Heart left ventricle (tissue), 16 donors: ENCODE measurements at regions not wholly inside any gene's neighbourhood (a gene's known extent, or its start where the extent isn't known, plus 50 kb on each side); places are given as distances from the start of the nearest gene placed in this dataset.

ENCODE experiments used
- ATAC-seq, 4 donors: fragments of 200-7000 bp; cut with Tn5 transposase; one replicate each; pipeline ENCODE4 v1.9.1; 2020 to 2022; ENCODE audit warnings: moderate library complexity in 4 of 4, mild to moderate bottlenecking in 3 of 4, moderate number of reproducible peaks in 1 of 4
- DNase-seq, 5 donors: peaks; one replicate each; pipeline ENCODE4 v3.0.0-alpha.2; 2020
- H3K27ac ChIP-seq, 12 donors: fragments of 200-600 bp; sonication (generic) in 4 of 12; one replicate each; pipeline versions ENCODE4 v1.5.0 to v1.8.0; 2016 to 2022; ENCODE audit warnings: mild to moderate bottlenecking in 2 of 12
- H3K27me3 ChIP-seq, 9 donors: fragments of 200-600 bp; sonication (generic) in 2 of 9; one replicate each; pipeline versions ENCODE4 v1.5.1 to v1.8.0; 2016 to 2022; ENCODE audit warnings: mild to moderate bottlenecking in 3 of 9
- H3K36me3 ChIP-seq, 9 donors: fragments of 200-600 bp; sonication (generic) in 2 of 9; one replicate each; pipeline versions ENCODE4 v1.5.0 to v1.8.0; 2018 to 2022; ENCODE audit warnings: mild to moderate bottlenecking in 2 of 9
- H3K4me1 ChIP-seq, 12 donors: fragments of 200-600 bp; sonication (generic) in 4 of 12; one replicate each; pipeline versions ENCODE4 v1.5.0 to v1.8.0; 2016 to 2022; ENCODE audit warnings: mild to moderate bottlenecking in 3 of 12
- H3K4me3 ChIP-seq, 12 donors: fragments of 200-600 bp; sonication (generic) in 4 of 12; one replicate each; pipeline versions ENCODE4 v1.5.0 to v1.8.0; 2017 to 2022; ENCODE audit warnings: mild to moderate bottlenecking in 9 of 12, moderate library complexity in 4 of 12
- H3K9me3 ChIP-seq, 12 donors: fragments of 200-600 bp; sonication (generic) in 4 of 12; one replicate each; pipeline versions ENCODE4 v1.5.0 to v1.8.0; 2016 to 2022; ENCODE audit warnings: mild to moderate bottlenecking in 1 of 12
- POLR2A ChIP-seq, 2 donors: fragments of 450-650 bp; IDR thresholded peaks; one replicate each; pipeline ENCODE4 v1.6.1; 2017; ENCODE audit warnings: antibody characterized with exemption in 2 of 2, mild to moderate bottlenecking in 2 of 2, moderate library complexity in 2 of 2
- WGBS, 4 donors: extraction: QIAGEN DNeasy Blood & Tissue Kit in 2 of 4; methylation state at CpG; one replicate each; pipeline versions ENCODE4 v1.1.5 to v1.1.7; 2013 to 2018; 5-methylcytosine and 5-hydroxymethylcytosine counted together
- intact Hi-C, 10 donors: fragments of 100-400 bp; cut with DNase I; formaldehyde crosslinking; loops; one replicate each; pipeline versions ENCODE4 v1.11.1 to v1.14.2; 2022
- TF ChIP-seq, protein P1 (sequence below), 12 donors: fragments of 200-600 bp; sonication (generic) in 4 of 12; IDR thresholded peaks; one replicate each; pipeline versions ENCODE4 v1.5.0 to v1.8.0; 2018 to 2022; ENCODE audit warnings: antibody characterized with exemption in 12 of 12, mild to moderate bottlenecking in 5 of 12
- donor health status: ischemic (EF 13 %, LVEDD 7.1; RV severe dilation, severe dysfunction).
- donor health status: healthy with polysubstance abuse.
- donor health status: DM: no; HTN: yes; CAD: no.
- donor health status: DM: no; HTN: no; CAD: no.
- donor health status: ischemic (EF 25% LVEDD 6.9; RV normal size, moderate dysfunction).
- donor health status: ischemic (EF 25% LVEDD 5.7; RV mildly dilated, moderate dysfunction).
- donor health status: healthy.
- donor health status: DM: yes; HTN: yes; CAD: no.
- donor health status: ischemic (EF 35%, LVEDD 5.7; RV mildly dilated, moderate dysfunction).
- donor health status: nonischemic (EF 11% LVEDD 7.7; RV severe dilation, severe dysfunction).
- donor health status: DM: yes; HTN: yes; CAD: no.
- donor health status: PGD.
- donor health status: ischemic (EF 29% LVEDD 5.4; RV normal size, mild dysfunction).
- donor health status: nonischemic (EF 23%, LVEDD 6.1; RV moderate dilation, normal function).

GRCh38 chr18:43649649-43650357 lies 372.5 kb upstream of the SYT4 start:
- 54 to 76% (median 61%) methylated on average over 1 of the region's 1 CpG for WGBS, 4 donors
- no peak for ATAC-seq
- Histone ChIP-seq H3K4me3 (no peak overlapping the region), H3K36me3 (no peaks in the 10 kb centered on the region), H3K27ac (no peak overlapping the region), H3K9me3 (peaks cover 0 to 7% (median 0%) of the 10 kb centered on the region in 12 donors), H3K4me1 (no peaks in the 10 kb centered on the region), H3K27me3 (no peaks in the 10 kb centered on the region)
- DNase-seq, result no peak
- intact Hi-C loops, result loop anchor here in 1 of 10 donors (10.0 kb wide), 1 partner anchor 305 kb away; no protein-coding TSS in a partner anchor
- TF ChIP-seq POLR2A (IDR thresholded peaks at IDR 0.05), result no peak
- TF ChIP-seq, protein P1, sequence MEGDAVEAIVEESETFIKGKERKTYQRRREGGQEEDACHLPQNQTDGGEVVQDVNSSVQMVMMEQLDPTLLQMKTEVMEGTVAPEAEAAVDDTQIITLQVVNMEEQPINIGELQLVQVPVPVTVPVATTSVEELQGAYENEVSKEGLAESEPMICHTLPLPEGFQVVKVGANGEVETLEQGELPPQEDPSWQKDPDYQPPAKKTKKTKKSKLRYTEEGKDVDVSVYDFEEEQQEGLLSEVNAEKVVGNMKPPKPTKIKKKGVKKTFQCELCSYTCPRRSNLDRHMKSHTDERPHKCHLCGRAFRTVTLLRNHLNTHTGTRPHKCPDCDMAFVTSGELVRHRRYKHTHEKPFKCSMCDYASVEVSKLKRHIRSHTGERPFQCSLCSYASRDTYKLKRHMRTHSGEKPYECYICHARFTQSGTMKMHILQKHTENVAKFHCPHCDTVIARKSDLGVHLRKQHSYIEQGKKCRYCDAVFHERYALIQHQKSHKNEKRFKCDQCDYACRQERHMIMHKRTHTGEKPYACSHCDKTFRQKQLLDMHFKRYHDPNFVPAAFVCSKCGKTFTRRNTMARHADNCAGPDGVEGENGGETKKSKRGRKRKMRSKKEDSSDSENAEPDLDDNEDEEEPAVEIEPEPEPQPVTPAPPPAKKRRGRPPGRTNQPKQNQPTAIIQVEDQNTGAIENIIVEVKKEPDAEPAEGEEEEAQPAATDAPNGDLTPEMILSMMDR (IDR thresholded peaks at IDR 0.05), result no peak

DNA sequence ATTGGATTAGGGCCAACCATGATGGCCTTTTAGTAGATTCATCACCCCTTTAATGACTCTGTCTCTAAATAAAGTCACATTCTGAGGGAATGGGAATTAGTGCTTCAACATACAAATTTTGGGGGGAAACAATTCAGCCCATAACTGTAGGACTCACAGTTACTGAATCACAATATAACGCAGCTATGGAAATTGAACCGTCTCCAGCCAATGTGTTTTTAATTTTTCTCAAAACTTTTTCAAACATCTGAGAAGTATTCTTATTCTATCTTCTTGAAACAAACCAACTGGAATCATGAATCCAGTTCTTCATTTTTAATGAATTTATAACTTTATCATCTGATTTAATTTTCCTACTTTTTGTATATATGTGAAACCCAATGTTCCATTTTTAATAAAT lies 373.1 kb upstream of the SYT4 start:
- whole genome bisulfite sequencing, 4 donors, result 24 to 82% (median 34%) methylated on average over 2 of the region's 2 CpGs
- H3K27me3 ChIP-seq, result no peaks in the 10 kb centered on the region
- ATAC-seq (no peak), DNase-seq (no peak)
- no peaks in the 10 kb centered on the region for H3K4me1 ChIP-seq
- intact Hi-C loops, result loop anchor here in 1 of 10 donors (10.0 kb wide), 1 partner anchor 304 kb away; no protein-coding TSS in a partner anchor
- TF ChIP-seq, protein P1 (IDR thresholded peaks at IDR 0.05), result no peak
- TF ChIP-seq POLR2A (IDR thresholded peaks at IDR 0.05), result no peak
- peaks cover 0 to 7% (median 0%) of the 10 kb centered on the region in 12 donors for H3K9me3 ChIP-seq
- no peak overlapping the region for H3K27ac ChIP-seq
- no peaks in the 10 kb centered on the region for H3K36me3 ChIP-seq
- H3K4me3 ChIP-seq, result no peak overlapping the region

DNA sequence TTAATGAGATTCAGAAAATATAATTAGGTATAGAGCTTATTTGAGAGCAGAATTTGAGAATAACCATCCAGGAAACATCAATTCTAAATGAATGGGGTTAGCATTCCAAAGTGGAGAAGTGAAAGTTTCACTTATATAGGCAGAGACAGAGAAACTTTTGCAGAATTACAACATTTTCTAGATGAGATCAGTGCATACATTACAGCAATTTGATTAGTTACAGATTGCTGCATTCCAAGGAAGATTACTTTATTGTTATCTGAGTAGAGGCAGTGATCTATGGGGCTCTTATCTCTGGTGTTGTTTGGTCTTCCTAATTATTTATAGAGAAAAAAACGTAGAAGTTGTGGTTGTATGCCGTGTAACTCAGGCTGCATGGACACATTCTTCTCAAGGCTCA lies 373.8 kb upstream of the SYT4 start:
- WGBS, 4 donors, result 35 to 55% (median 44%) methylated on average over 2 of the region's 2 CpGs
- TF ChIP-seq, protein P1 (IDR thresholded peaks at IDR 0.05), result no peak
- TF ChIP-seq POLR2A (IDR thresholded peaks at IDR 0.05), result no peak
- H3K9me3 ChIP-seq, result peaks cover 0 to 7% (median 0%) of the 10 kb centered on the region in 12 donors

GRCh38 chr18:43656547-43656946 lies 379.3 kb upstream of the SYT4 start:
- H3K27ac ChIP-seq, result no peak overlapping the region

More for the DNA sequence above, 373.8 kb upstream of the SYT4 start:
- no peak overlapping the region for H3K4me3 ChIP-seq
- no peaks in the 10 kb centered on the region for H3K27me3 ChIP-seq
- DNase-seq (no peak), ATAC-seq (no peak)
- intact Hi-C loops, result loop anchor here in 1 of 10 donors (10.0 kb wide), 1 partner anchor 304 kb away; no protein-coding TSS in a partner anchor
- H3K36me3 ChIP-seq, result no peaks in the 10 kb centered on the region
- no peak overlapping the region for H3K27ac ChIP-seq
- H3K4me1 ChIP-seq, result no peaks in the 10 kb centered on the region

More at GRCh38 chr18:43656547-43656946, 379.3 kb upstream of the SYT4 start:
- H3K36me3 ChIP-seq, result no peaks in the 10 kb centered on the region
- intact Hi-C loops, result loop anchor here in 1 of 10 donors (10.0 kb wide), 1 partner anchor 298 kb away; no protein-coding TSS in a partner anchor
- H3K9me3 ChIP-seq, result peaks cover 0 to 7% (median 0%) of the 10 kb centered on the region in 12 donors
- ATAC-seq, result no peak
- no peak for TF ChIP-seq POLR2A (IDR thresholded peaks at IDR 0.05)
- TF ChIP-seq, protein P1 (IDR thresholded peaks at IDR 0.05), result no peak
- H3K4me3 ChIP-seq, result no peak overlapping the region
- no peaks in the 10 kb centered on the region for H3K27me3 ChIP-seq
- H3K4me1 ChIP-seq, result no peaks in the 10 kb centered on the region
- WGBS, 4 donors, result 68 to 83% (median 78%) methylated on average over 2 of the region's 2 CpGs
- DNase-seq, result no peak
